Kidney (tissue), 13 donors: ENCODE measurements at regions not wholly inside any gene's neighbourhood (a gene's known extent, or its start where the extent isn't known, plus 50 kb on each side); places are given as distances from the start of the nearest gene placed in this dataset.
"Not testable (repeated sequence)": the region's sequence is repeated elsewhere in the genome, so short reads cannot be mapped to it uniquely, and the experiment has no call there.

Experiments
- DNase-seq, 5 donors: peaks; one replicate each; pipeline ENCODE4 v3.0.0-alpha.2; 2013 to 2020
- FAIRE-seq: peaks from 2 replicates; lab custom pipeline; 2012; peaks lifted over from hg19 to GRCh38; lab: Jason Lieb, UNC
- H3K27ac ChIP-seq, 2 donors: one replicate each; pipeline ENCODE4 v1.7.0; 2013; ENCODE audit warnings: low read depth in 2 of 2, low read length in 2 of 2, inconsistent platforms in 1 of 2
- H3K27me3 ChIP-seq: one replicate; pipeline ENCODE4 v1.7.1; 2013; ENCODE audit warnings: low read length, inconsistent platforms; ENCODE audit not compliant: control insufficient read depth, insufficient read depth
- H3K36me3 ChIP-seq, 3 donors: one replicate each; pipeline versions ENCODE4 v1.7.0 to v1.7.1; 2013; ENCODE audit warnings: low read length in 3 of 3, control low read depth in 1 of 3, inconsistent platforms in 1 of 3; ENCODE audit not compliant: insufficient read depth in 3 of 3, control insufficient read depth in 2 of 3
- H3K4me1 ChIP-seq, 3 donors: one replicate each; pipeline versions ENCODE4 v1.7.0 to v1.7.1; 2013; ENCODE audit warnings: low read length in 3 of 3, inconsistent platforms in 1 of 3, low read depth in 1 of 3; ENCODE audit not compliant: control insufficient read depth in 2 of 3, insufficient read depth in 2 of 3
- H3K4me3 ChIP-seq, 3 donors: one replicate each; pipeline versions ENCODE4 v1.7.0 to v1.8.1; 2013; ENCODE audit warnings: low read length in 3 of 3, control low read depth in 1 of 3, inconsistent platforms in 1 of 3
- H3K9ac ChIP-seq, 3 donors: one replicate each; pipeline versions ENCODE4 v1.7.0 to v1.7.1; 2013; ENCODE audit warnings: low read length in 3 of 3, control low read depth in 1 of 3, inconsistent platforms in 1 of 3
- H3K9me3 ChIP-seq, 3 donors: one replicate each; pipeline versions ENCODE4 v1.7.0 to v1.7.1; 2013; ENCODE audit warnings: low read length in 3 of 3, control low read depth in 1 of 3, inconsistent platforms in 1 of 3; ENCODE audit not compliant: control insufficient read depth in 2 of 3, insufficient read depth in 1 of 3
- CTCF ChIP-seq: IDR thresholded peaks from 3 replicates; pipeline ENCODE4 v1.5.1; 2012; ENCODE audit warnings: mild to moderate bottlenecking, moderate library complexity, borderline replicate concordance; ENCODE audit not compliant: insufficient read depth; ENCODE audit errors: extremely low read depth
- intact Hi-C: fragments of 100-400 bp; cut with DNase I; formaldehyde crosslinking; loops from one replicate; pipeline ENCODE4 v1.11.1; 2022
- donor health status: control.
- donor health status: control.
- donor health status: control.
- donor health status: control.
- donor health status: control.
- donor health status: DM: yes; HTN: yes; CAD: no.
- donor health status: Normal renal cell carcinoma (clear cell type).

- Histone ChIP-seq H3K4me1 (no peaks in the 10 kb centered on the region), H3K9me3 (no peaks in the 10 kb centered on the region), H3K27me3 (no peaks in the 10 kb centered on the region), H3K36me3 (no peaks in the 10 kb centered on the region), H3K27ac (no peak overlapping the region), H3K4me3 (no peak overlapping the region), H3K9ac (no peak overlapping the region)
- TF ChIP-seq CTCF = no peak
- intact Hi-C loops = no loop called here
- FAIRE-seq (no peak), DNase-seq (no peak)
Measured at GRCh38 chr2:95667480-95667879, 75.7 kb downstream of the TRIM43 start.

- H3K27ac ChIP-seq, H3K27me3 ChIP-seq, H3K36me3 ChIP-seq, H3K9ac ChIP-seq, H3K4me3 ChIP-seq, intact Hi-C loops, H3K9me3 ChIP-seq, H3K4me1 ChIP-seq, FAIRE-seq, DNase-seq: not testable (repeated sequence)
Measured at GRCh38 chr2:95668934-95669333, 77.1 kb downstream of the TRIM43 start.

- Histone ChIP-seq H3K9ac (no peak overlapping the region), H3K27me3 (no peaks in the 10 kb centered on the region), H3K4me3 (no peak overlapping the region), H3K36me3 (no peaks in the 10 kb centered on the region), H3K4me1 (no peaks in the 10 kb centered on the region), H3K9me3 (no peaks in the 10 kb centered on the region), H3K27ac (no peak overlapping the region)
- DNase-seq (peak in 3 of 5 donors; percentile 16 to 29 (median 18)), FAIRE-seq (no peak)
- no peak for TF ChIP-seq CTCF
- intact Hi-C loops = no loop called here
Measured at GRCh38 chr2:95669441-95669991, 77.7 kb downstream of the TRIM43 start.

- Histone ChIP-seq H3K36me3 (no peaks in the 10 kb centered on the region), H3K4me3 (no peak overlapping the region), H3K9me3 (no peaks in the 10 kb centered on the region), H3K4me1 (no peaks in the 10 kb centered on the region), H3K9ac (no peak overlapping the region), H3K27me3 (no peaks in the 10 kb centered on the region), H3K27ac (no peak overlapping the region)
- TF ChIP-seq CTCF = no peak
- DNase-seq (no peak), FAIRE-seq (no peak)
- intact Hi-C loops = no loop called here
Measured at GRCh38 chr2:95670167-95670566, 78.4 kb downstream of the TRIM43 start.
